Lung (tissue), 11 donors: ENCODE measurements at regions not wholly inside any gene's neighbourhood (a gene's known extent, or its start where the extent isn't known, plus 50 kb on each side); places are given as distances from the start of the nearest gene placed in this dataset.
A peak's percentile ranks its signal among the peaks of the same experiment; 100 is the strongest.

Source experiments
- ATAC-seq: fragments of 200-7000 bp; cut with Tn5 transposase; one replicate; pipeline ENCODE4 v1.9.1; 2020; ENCODE audit warnings: moderate number of reproducible peaks; ENCODE audit not compliant: insufficient read depth, low FRiP score
- DNase-seq, 3 donors: peaks; one replicate each; pipeline ENCODE4 v3.0.0-alpha.2; 2013 to 2017
- H3K27ac ChIP-seq, 2 donors: one replicate each; pipeline ENCODE4 v1.5.1; 2013; ENCODE audit warnings: mild to moderate bottlenecking in 2 of 2, moderate library complexity in 2 of 2, control low read depth in 1 of 2, inconsistent platforms in 1 of 2, low read depth in 1 of 2, low read length in 1 of 2
- H3K27me3 ChIP-seq, 3 donors: one replicate each; pipeline ENCODE4 v1.5.1; 2013; ENCODE audit warnings: low read length in 2 of 3; ENCODE audit not compliant: control insufficient read depth in 3 of 3, insufficient read depth in 3 of 3
- H3K36me3 ChIP-seq, 4 donors: one replicate each; pipeline ENCODE4 v1.5.1; 2013; ENCODE audit warnings: low read length in 4 of 4, mild to moderate bottlenecking in 1 of 4, moderate library complexity in 1 of 4; ENCODE audit not compliant: control insufficient read depth in 4 of 4, insufficient read depth in 4 of 4
- H3K4me1 ChIP-seq, 5 donors: one replicate each; pipeline ENCODE4 v1.5.1; 2013; ENCODE audit warnings: low read length in 5 of 5, mild to moderate bottlenecking in 2 of 5, moderate library complexity in 1 of 5; ENCODE audit not compliant: control insufficient read depth in 5 of 5, insufficient read depth in 5 of 5
- H3K4me3 ChIP-seq: one replicate; pipeline ENCODE4 v1.5.1; 2013; ENCODE audit warnings: mild to moderate bottlenecking, control low read depth, moderate library complexity
- H3K9ac ChIP-seq, 2 donors: one replicate each; pipeline ENCODE4 v1.5.1; 2013; ENCODE audit warnings: low read length in 2 of 2, control low read depth in 1 of 2; ENCODE audit not compliant: insufficient read depth in 1 of 2
- H3K9me3 ChIP-seq, 4 donors: one replicate each; pipeline ENCODE4 v1.5.1; 2013; ENCODE audit warnings: low read length in 3 of 4, mild to moderate bottlenecking in 1 of 4, moderate library complexity in 1 of 4; ENCODE audit not compliant: control insufficient read depth in 4 of 4, insufficient read depth in 3 of 4
- CTCF ChIP-seq: IDR thresholded peaks from 2 replicates; pipeline ENCODE4 v1.5.1; 2012; ENCODE audit warnings: mild to moderate bottlenecking; ENCODE audit errors: control extremely low read depth, extremely low read depth
- WGBS, 2 donors: extraction: QIAGEN DNeasy Blood & Tissue Kit; methylation state at CpG; one replicate each; pipeline ENCODE4 v1.1.7; 2013; 5-methylcytosine and 5-hydroxymethylcytosine counted together
- donor health status: control.
- donor health status: control.
- donor health status: Bipolar disorder and iron deficiency.
- donor health status: healthy.
- donor health status: DM: yes; HTN: yes; CAD: no.

DNA sequence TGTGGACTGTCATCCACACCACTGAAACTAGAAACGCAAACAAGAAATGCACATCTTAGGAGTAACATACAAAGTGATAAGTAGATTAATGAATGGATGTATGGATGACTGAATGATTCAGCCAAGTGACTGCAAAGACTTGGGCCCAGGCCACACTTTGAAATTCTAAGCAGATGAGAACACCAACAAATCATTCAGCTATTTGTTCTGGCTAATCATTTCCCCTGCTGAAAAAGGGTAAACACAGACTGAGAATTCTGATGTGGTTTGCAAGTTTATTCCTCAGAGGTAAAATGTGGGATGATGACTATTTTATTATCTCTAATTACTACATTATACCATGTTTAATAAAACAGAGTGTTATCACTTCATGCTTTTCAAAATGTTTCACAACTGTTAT is 163.2 kb upstream of the ADAMTS16 start:
- Histone ChIP-seq H3K9me3 (no peaks in the 10 kb centered on the region), H3K4me3 (no peak overlapping the region)
- TF ChIP-seq CTCF: no peak

DNA sequence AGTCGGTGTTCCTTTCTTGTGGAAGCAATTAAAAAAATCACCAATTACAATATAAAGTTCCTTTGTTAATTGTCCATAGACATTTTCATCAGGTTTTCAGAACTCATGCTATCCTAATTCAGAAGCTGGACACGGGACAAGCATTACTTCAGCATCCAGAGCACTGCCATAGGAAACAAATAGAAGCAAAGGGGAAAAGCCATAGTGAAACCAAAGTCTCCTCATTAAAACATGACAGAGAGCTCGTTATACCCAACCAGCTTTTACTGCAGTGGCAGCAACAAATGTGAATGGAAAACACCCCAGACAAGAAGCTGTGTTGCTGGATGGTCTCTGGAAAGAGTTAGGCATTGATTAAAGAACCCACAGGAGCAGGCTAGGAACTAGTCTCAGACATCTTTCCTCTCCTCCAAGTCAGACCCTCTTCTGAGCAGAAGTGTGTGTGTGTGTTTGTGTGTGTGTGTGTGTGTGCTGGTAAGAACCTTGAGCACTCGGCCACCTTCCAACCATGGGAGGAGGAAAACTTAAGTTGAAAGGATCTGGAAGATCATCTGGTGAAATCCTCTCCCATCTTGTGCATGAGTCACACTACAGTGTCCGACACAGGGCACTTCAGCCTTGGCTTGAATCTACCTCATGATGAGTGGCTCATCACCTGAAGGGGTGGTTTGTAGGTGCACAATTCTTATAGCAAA is 162.6 kb upstream of the ADAMTS16 start:
- DNase-seq (peak in 2 of 3 donors; percentile 24 to 43), ATAC-seq (no peak)
- 50 to 63% methylated on average over 5 of the region's 5 CpGs for WGBS, 2 donors
- no peak for TF ChIP-seq CTCF
- no peak overlapping the region for H3K9ac ChIP-seq
- H3K9me3 ChIP-seq: no peaks in the 10 kb centered on the region
- no peak overlapping the region for H3K4me3 ChIP-seq
- H3K27me3 ChIP-seq: no peaks in the 10 kb centered on the region
- H3K36me3 ChIP-seq: no peaks in the 10 kb centered on the region
- no peak overlapping the region for H3K27ac ChIP-seq
- H3K4me1 ChIP-seq: peaks cover 0 to 10% (median 2%) of the 10 kb centered on the region in 5 donors

More for the DNA sequence above, 163.2 kb upstream of the ADAMTS16 start:
- 65 to 87% methylated on average over 1 of the region's 1 CpG for WGBS, 2 donors
- no peak overlapping the region for H3K9ac ChIP-seq
- DNase-seq (peak in 1 of 3 donors; percentile 28), ATAC-seq (no peak)
- H3K27me3 ChIP-seq: no peaks in the 10 kb centered on the region
- H3K36me3 ChIP-seq: no peaks in the 10 kb centered on the region
- H3K4me1 ChIP-seq: peaks cover 0 to 10% (median 2%) of the 10 kb centered on the region in 5 donors
- no peak overlapping the region for H3K27ac ChIP-seq

- DNase-seq (no peak), ATAC-seq (no peak)
- no peak overlapping the region for H3K4me3 ChIP-seq
- WGBS, 2 donors: 85 to 90% methylated on average over 5 of the region's 5 CpGs
- no peaks in the 10 kb centered on the region for H3K9me3 ChIP-seq
- no peak overlapping the region for H3K27ac ChIP-seq
- no peaks in the 10 kb centered on the region for H3K27me3 ChIP-seq
- H3K9ac ChIP-seq: no peak overlapping the region
- H3K4me1 ChIP-seq: peaks cover 0 to 15% (median 2%) of the 10 kb centered on the region in 5 donors
- no peak for TF ChIP-seq CTCF
- H3K36me3 ChIP-seq: no peaks in the 10 kb centered on the region
Observed at GRCh38 chr5:4980201-4980600, 159.9 kb upstream of the ADAMTS16 start.

GRCh38 chr5:4981608-4982007 is 158.5 kb upstream of the ADAMTS16 start:
- no peaks in the 10 kb centered on the region for H3K27me3 ChIP-seq
- TF ChIP-seq CTCF: no peak
- no peak overlapping the region for H3K27ac ChIP-seq
- H3K4me1 ChIP-seq: peaks cover 0 to 8% (median under 1%) of the 10 kb centered on the region in 5 donors
- H3K4me3 ChIP-seq: no peak overlapping the region
- H3K36me3 ChIP-seq: no peaks in the 10 kb centered on the region
- H3K9ac ChIP-seq: no peak overlapping the region
- no peaks in the 10 kb centered on the region for H3K9me3 ChIP-seq
- DNase-seq (no peak), ATAC-seq (no peak)
- 75 to 80% methylated on average over 3 of the region's 3 CpGs for WGBS, 2 donors
